CD1c-positive myeloid dendritic cell (primary cell): ENCODE measurements at regions not wholly inside any gene's neighbourhood (a gene's known extent, or its start where the extent isn't known, plus 50 kb on each side); places are given as distances from the start of the nearest gene placed in this dataset.
"Not testable (repeated sequence)": the region's sequence is repeated elsewhere in the genome, so short reads cannot be mapped to it uniquely, and the experiment has no call there.

Experiments
- DNase-seq: peaks from one replicate; pipeline ENCODE4 v3.0.0-alpha.2; 2016; ENCODE audit errors: extremely low spot score

DNA sequence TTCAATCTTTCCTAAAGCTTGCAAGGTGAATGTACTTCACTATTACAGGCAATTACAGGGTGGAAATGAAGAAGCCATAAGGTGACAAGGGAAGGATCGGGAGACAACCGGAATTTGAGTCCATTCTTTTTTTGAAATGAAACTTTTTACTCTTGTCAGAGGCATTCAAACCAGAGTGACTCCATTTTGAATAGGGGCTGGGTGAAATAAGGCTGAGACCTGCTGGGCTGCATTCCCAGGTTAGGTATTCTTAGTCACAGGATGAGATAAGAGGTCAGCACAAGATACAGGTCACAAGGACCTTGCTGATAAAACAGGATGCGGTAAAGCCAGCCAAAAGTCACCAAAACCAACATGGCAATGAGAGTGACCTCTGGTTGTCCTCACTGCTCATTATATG is 363.3 kb downstream of the TYW1 start:
- DNase-seq, result no peak

DNA sequence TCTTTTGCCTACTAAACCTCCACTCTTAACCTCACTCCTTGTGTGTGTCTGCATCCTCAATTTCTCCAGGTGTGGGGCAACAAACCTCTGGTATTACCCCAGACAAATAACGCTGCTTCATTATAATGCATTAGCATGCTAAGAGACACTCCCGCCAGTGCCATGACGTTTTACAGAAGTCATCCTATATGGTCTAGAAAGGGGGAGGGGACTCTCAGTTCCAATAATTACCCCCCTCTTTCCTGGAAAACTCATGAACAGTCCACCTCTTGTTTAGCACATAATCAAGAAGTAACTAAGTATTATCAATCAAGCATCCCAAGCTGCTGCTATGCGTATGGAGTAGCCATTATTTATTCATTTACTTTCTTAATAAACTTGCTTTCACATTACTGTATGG is 364.5 kb downstream of the TYW1 start:
- no peak for DNase-seq

DNA sequence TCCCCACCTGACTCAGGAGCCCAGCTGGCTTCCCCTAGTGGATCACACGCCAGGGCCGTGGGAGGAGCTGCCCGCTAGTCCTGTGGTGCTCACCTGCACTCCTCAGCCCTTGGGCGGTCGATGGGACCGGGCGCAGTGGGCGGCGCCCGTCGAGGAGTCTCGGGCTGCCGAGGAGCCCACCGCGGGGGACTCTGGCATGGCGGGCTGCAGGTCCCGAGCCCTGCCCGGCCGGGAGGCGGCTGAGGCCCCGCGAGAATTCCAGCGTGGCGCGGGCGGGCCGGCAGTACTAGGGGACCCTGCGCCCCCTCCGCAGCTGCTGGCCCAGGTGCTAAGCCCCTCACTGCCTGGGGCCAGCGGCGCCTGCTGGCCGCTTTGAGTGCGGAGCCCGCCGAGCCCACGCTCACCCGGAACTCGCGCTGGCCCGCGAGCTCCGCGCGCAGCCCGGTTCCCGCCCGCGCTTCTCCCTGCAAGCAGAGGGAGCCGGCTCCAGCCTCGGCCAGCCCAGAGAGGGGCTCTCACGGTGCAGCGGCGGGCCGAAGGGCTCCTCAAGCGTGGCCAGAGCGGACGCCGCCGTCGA is 367.9 kb downstream of the TYW1 start:
- no peak for DNase-seq

DNA sequence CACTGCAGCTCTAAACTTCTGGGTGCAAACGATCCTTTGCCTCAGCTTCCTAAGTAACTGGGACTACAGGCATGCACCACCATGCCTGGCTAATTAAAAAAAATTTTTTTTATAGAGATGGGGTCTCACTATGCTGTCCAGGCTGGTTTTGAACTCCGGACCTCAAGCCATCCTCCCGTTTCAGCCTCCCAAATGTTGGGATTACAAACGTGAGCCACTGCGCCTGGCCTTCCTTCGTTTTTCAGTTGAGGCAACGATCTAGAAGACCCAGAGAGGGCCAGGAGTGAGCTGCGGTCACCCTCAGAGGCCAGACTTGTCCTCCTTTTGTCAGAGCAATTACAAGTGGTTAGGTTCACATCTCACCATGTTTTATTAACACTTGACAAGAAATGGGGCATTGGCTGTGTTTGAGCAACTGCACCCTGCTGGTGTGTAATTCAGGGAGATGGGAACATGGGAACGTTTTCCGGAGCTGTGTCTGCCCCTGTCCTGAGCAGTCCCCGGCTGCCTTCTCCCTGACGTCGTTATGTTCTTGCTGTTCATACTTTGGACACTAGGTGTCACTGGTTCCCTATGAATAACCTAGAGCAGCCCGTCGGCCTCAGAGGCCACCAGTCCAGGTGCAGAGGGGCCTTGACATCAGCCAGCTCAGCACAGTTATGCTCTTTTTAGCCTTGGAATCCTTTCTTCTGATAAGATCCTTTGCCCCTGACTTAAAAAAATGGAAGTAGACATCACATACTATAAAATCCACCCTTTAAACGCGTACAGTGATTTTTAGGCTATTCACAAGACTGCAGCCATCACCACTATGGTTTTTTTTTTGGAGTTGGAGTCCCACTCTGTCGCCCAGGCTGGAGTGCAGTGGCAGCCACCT is 375.0 kb downstream of the TYW1 start:
- DNase-seq, result peak; percentile 62

DNA sequence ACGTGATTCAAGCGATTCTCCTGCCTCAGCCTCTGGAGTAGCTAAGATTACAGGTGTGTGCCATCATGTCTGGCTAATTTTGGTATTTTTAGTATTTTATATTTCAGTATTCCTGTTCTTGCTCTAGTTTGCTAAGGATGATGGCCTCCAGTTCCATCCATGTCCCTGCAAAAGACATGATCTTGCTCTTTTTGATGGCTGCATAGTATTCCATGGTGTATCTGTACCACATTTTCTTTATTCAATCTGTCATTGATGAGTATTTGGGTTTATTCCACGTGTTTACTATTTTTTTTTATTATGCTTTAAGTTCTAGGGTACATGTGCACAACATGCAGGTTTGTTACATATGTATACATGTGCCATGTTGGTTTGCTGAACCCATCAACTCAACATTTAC is 376.8 kb downstream of the TYW1 start:
- DNase-seq, result not testable (repeated sequence)

DNA sequence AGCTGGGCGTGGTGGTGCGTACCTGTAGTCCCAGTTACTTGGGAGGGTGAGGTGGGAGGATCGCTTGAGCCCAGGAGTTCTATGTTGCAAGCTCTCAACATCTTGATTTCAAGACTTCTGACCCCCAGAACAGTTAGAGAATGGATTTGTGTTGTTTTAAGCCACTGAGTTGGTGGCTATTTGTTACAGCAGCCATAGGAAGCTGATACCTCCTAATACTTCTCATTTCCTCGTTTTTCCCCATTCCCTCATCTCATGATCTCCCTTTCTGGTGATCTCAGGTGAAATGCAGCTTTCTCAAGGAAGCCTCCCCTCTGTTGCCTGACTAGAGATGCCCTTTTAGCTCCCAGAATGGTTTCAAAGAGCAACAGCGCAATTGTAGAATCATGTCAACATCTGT is 378.8 kb downstream of the TYW1 start:
- DNase-seq, result no peak

DNA sequence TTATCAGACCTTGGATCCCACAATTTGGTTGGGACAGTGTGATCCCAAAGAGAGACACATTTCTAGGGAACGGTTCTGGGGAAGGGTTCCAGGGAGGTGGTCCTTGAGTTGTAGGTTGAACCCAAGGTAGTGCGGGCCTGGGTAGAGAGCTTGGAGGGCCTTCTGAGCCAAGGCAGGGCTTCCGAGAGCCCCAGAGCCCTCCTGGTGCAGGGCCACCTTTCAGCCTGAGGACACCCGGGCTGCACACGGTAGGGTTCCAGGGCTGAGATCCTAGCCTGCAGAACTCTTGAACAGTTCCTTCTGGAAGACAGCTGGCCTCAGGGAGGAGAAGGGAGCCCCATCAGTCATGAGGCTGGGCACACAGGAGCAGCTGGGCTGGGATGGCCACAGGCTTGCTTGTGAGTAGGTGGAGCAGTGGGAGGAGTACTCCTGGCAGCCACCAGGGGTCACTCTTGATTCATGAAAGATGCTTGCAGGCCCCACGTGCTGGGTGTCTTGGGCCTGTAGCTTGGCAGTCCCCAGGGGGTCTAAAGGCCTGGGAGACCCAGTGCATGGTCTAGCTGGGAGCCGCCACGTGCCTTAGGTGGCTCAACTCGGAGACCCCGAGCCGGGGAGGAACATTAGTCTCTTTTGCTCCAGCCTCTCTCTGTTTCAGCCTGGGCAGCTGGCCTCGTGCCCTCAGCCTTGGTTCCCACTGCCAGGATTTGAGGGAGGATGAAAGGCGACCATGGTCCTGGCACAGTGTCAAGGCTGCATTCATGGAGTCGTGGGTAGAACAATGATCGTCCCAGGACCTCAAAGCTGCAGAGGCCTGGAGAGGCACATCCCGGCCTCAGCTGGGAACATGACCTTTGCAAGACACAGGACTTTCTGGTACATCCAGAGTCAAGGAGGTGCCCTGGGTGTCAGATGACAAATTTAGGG is 381.6 kb downstream of the TYW1 start:
- peak; percentile 66 for DNase-seq

DNA sequence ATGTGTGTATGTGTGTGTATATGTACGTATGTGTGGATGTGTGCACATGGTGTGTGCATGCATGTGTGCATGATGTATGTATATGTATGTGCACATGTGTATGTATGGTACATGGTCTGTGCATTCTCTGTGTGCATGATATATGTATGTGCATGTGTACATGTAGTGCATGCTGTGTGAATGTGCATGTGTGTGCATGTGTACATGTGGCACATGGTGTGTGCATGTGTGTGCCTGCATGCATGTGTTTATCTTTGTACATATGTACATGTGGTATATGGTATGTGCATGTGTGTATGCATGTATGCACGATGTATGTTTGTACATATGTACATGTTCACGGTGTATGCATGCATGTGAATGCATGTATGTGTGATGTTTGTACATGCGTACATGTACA is 383.7 kb downstream of the TYW1 start:
- DNase-seq, result no peak

DNA sequence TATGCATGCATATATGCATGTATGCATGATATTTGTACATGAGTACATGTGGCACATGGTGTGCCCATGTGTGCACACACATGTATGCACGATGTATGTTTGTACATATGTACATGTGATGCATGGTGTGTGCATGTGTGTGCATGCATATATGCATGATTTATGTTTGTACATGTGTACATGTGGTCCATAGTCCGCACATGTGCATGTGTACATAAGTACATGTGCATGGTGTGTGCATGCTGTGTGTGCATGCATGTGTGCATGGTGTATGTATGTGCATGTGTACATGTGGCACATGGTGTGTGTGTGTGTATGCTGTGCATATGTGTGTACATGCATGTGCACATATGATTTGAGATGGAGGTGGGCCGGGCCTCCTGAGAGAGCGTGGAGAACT is 384.2 kb downstream of the TYW1 start:
- DNase-seq, result no peak

DNA sequence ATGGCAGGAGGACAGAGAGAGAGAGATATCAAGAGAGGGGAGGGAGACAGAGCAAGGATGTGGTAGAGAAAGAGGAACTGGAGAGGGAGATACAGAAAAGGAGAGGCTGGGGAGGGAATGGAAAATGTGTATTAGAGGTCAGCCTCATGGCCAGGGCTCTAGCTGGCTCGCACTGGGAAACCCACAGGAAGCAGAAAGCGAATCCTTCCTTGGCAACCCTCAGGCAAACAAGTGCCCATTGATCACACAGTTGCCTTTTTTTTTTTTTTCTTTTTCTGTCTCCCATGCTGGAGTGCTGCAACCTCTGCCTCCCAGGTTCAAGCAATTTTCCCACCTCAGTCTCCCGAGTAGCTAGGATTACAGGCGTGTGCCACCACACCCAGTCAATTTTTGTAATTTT is 391.2 kb downstream of the TYW1 start:
- no peak for DNase-seq

DNA sequence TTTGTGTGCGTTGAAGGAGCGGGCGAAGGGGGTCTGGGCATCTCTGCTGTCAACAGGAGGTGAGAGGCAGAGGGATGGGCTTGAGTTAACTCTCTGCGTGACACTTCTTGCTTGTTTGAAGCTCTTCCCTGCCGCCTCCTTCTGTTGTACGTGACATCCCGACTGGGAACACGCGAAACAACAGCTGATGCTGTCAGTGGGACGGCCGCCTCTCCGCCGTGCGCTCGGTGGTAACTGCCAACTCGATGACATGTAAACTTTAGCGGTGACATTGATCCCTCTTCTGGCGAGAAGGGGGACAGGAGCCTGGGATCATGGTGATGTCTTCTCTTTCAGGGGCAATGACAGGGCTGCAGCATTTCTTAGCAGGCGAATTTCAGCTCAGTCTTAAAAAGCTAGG is 394.5 kb downstream of the TYW1 start:
- DNase-seq, result no peak

DNA sequence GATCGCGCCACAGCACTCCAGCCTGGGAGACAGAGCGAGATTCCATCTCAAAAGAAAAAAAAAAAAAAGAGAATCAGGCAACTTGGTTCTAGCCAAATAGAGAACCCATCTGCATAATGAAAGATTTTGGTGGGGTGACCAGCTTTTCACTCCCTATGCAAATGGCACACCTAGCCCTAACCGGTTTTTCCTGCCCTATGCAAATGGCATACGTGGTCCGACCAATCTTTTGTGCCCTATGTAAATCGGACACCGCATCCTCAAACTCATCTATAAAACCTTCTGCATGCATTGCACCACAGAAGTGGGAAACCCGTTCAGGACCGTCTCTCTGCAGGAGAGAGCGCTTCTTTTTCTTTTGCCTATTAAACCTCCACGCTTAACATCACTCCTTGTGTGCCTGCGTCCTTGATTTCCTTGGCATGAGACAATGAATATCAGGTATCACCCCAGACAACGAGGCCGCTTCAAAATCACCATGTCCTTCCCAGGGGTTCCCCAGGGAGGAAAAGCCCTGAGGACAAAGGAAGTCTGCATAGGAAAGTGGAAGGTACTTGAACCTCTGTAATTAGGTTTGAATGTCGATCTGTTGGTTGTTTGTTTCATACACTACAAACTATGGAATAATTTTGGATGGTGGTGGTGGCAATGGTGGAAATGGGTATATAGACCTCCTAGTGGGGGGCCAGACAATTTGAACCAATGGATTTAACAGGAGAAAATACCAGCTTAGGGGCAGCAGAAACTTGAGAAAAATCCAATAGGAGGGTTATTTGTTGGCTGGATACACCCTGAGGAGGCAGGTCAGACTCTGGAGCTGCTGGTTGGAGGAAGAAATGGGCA is 396.2 kb downstream of the TYW1 start:
- DNase-seq, result no peak

DNA sequence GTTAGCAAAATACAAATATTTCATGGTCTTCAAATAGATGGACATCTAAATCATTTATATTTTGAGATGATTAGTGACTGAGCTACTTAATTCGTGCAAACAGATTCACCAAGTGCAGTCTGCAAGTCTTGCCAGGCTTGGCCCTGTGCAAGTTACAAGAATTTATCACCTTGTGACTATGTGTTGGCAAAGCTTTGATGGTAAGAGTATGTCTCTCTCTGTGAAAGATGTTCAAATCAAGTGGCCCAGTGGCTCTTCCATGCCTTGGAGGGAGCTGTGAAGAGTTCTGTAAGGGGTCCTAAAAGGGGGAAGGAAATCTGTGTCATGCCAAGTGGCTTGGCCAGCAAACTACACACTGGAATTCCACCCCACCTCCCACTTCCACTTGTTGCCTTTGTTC is 397.3 kb downstream of the TYW1 start:
- DNase-seq, result no peak

DNA sequence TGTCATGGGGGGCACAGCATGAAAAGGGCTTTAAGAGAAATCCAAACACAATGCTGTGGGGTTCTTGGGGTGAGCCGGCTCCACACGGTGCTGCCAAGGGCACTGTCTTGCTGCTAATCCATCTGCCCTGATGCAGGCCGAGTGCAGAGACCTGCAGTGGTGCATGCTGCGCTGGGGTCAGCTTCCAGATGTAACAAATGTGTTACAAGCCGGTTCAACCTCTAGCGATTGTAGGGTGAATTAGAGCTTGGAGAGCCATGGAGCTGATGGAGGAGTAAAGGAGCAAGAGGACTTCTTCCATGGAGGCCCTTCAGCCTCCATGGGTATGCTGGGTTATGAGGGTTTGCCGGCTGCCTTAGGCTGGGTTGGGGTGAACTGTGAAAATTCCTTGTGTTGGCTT is 402.3 kb downstream of the TYW1 start:
- no peak for DNase-seq

DNA sequence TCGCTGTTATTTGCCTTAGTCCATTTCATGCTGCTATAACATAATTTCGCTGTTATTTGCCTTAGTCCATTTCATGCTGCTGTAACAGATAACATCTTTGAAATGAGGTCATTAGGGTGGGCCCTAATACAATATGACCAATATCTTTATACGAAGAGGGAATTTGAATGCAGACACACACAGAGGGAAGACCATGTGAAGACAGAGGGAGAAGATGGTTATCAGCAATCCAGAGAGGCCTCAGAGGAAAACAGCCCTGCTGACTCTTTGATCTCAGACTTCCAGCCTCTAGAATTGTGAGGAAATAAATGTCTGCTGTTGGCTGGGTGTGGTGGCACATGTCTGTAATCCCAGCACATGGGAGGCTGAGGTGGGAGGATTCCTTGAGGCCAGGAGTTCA is 404.9 kb downstream of the TYW1 start:
- DNase-seq, result no peak

DNA sequence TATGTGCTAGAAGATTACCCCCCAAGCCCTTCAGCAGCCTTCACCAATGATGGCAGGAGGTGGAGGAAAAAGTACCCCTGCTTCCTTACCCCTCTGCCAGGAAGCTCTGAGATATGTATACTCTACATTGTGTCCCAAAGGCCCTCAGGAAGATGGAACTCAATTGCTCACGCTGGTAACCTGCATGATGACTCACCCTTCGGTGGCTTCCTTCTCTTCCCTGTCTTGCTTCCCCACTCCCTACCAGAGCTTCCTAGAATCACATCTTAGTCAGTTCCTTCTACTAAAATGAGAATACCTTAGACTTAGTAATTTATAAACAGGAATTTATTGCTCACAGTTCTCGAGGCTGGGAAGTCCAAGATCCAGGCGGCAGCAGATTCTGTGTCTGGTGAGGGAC is 405.6 kb downstream of the TYW1 start:
- no peak for DNase-seq

DNA sequence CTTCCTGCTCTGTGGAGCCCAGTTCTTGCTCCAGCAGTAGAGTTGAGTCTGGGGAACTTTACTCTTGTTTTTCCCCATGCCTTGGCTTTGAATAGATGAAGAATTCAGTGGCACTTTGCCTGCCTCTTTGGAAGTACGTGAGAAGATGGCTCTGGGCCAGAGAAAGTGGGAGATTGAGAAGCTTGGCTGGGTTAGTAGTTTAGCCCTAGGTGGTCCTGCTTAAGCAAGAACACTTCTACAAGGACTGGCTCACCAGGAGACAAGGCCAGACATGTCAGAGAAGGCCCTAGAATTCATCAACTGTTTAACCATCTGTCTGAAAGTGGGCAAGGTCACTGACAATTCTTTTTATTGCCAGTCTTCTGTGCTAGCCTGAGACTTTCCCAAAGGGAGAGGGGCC is 410.3 kb downstream of the TYW1 start:
- no peak for DNase-seq

DNA sequence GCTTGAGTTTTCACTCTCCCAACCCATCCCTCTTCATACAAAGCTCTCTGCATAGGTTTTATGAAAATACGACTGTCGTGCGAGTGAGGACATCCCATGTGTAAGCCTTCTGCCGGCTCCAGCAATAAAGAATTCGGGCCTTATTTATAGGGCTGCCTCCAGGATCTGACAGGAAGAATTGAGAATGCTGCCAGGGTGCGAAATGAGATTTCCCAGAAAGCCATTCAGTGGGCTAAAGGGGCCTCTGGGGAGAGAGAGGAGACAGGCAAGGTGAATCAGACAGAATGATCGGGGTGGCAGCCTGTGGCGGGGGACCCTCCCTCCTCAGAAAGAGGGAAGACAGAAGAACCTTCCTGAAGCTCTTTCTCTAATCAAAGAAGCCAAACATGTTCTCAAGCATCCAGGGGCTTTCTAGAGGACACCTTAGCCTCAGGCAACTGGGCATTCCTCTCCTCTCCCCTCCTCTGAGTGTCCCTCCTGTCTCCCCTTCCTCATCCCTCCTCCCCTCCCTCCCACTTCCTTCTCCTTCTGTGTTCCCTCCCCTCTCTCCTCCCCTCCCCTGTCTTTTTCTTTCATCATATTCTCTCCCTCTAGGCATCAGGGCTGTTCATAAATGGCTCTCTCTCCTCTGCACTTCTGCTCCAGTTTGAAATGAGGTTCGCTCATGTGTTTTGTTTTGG is 410.9 kb downstream of the TYW1 start:
- DNase-seq, result no peak

DNA sequence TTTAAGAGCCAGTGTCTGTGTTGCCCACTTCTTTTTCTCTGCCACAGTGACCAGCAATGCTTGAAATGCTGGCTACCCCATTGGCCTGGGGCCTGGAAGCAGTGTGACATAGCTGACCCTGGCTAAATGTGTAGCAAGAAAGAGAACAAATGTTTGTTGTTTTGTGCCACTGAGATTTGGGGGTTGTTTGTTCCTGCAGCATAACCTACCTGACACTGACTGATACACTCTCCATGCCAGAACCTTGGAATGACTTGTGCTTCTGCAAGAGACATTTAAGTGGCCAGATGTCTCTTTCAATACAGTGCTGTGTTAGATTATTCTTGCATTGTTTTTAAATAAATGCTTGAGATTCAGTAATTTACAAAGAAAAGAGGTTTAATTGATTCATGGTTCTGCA is 411.5 kb downstream of the TYW1 start:
- no peak for DNase-seq

DNA sequence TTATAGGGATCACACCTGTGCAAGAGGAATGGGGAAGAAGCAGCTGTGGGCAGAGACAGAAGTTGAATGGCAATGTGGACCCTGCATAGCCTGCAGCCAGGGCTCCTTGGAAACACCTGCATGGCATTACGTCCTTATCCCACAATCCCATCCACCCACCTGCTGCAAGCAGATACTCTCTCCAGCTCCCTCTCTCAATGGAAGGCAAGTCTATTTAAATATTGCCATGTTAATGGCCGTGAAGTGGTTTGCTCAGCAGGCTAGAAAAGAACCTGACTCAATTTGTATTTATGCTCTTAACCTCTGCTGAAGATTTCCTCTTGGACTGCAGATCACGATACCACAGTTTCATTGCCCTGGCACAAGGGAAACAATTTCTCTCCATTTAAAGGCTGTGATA is 417.0 kb downstream of the TYW1 start:
- no peak for DNase-seq

DNA sequence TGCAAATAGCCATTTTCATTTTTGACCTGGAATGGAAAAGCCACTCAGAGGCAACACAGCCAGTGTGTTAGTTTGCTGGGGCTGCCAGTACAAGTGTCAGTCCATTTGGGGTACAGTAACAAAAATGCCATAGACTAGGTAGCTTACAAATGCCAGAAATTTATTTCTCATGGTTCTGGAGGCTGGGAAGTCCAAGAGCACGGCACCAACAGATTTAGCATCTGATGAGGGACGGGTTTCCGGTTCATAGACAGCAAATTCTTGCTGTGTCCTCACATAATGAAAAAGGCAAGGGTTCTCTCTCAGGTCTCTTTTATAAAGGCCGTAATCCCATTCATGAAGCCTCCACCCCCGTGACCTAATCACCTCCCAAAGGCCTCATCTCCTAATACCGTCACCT is 418.2 kb downstream of the TYW1 start:
- no peak for DNase-seq
